GM23338 (cell line): ENCODE measurements at regions not wholly inside any gene's neighbourhood (a gene's known extent, or its start where the extent isn't known, plus 50 kb on each side); places are given as distances from the start of the nearest gene placed in this dataset.

Experiments
- ATAC-seq: fragments of 200-7000 bp; cut with Tn5 transposase; 3 replicates; pipeline ENCODE4 v1.9.1; 2020
- DNase-seq: peaks from one replicate; pipeline ENCODE4 v3.0.0-alpha.2; 2015; ENCODE audit warnings: low spot score
- H2AFZ ChIP-seq: fragments of 200-600 bp; sonication (generic); 2 replicates; pipeline ENCODE4 v1.8.0; 2016; ENCODE audit warnings: antibody characterized with exemption, mild to moderate bottlenecking, moderate library complexity
- H3F3A ChIP-seq: fragments of 200-600 bp; sonication (generic); replicated peaks from 2 replicates; pipeline ENCODE4 v1.8.0; 2017; ENCODE audit warnings: antibody characterized with exemption, mixed run types, low read depth
- H3K27ac ChIP-seq: fragments of 200-600 bp; sonication (generic); 2 replicates; pipeline ENCODE4 v1.6.1; 2016; ENCODE audit warnings: low read depth
- H3K27me3 ChIP-seq: fragments of 200-600 bp; sonication (generic); 2 replicates; pipeline ENCODE4 v1.8.0; 2016; ENCODE audit warnings: mild to moderate bottlenecking, mixed run types, moderate library complexity; ENCODE audit not compliant: insufficient read depth
- H3K36me3 ChIP-seq: fragments of 200-600 bp; sonication (generic); 2 replicates; pipeline ENCODE4 v1.8.0; 2016; ENCODE audit warnings: mild to moderate bottlenecking; ENCODE audit not compliant: insufficient read depth
- H3K4me1 ChIP-seq: fragments of 200-600 bp; sonication (generic); 2 replicates; pipeline ENCODE4 v1.8.0; 2016; ENCODE audit warnings: mild to moderate bottlenecking, moderate library complexity; ENCODE audit not compliant: insufficient read depth
- H3K4me2 ChIP-seq: fragments of 200-600 bp; sonication (generic); 2 replicates; pipeline ENCODE4 v1.7.1; 2017; ENCODE audit warnings: mixed run types
- H3K4me3 ChIP-seq: fragments of 200-600 bp; sonication (generic); 2 replicates; pipeline ENCODE4 v1.6.1; 2016; ENCODE audit warnings: mixed run types
- H3K79me2 ChIP-seq: fragments of 200-600 bp; sonication (generic); replicated peaks from 2 replicates; pipeline ENCODE4 v1.8.0; 2017; ENCODE audit warnings: mild to moderate bottlenecking; ENCODE audit not compliant: insufficient read depth
- H3K9me2 ChIP-seq: fragments of 200-600 bp; sonication (generic); 2 replicates; pipeline ENCODE4 v1.8.0; 2017; ENCODE audit not compliant: insufficient read depth
- H4K20me1 ChIP-seq: fragments of 200-600 bp; sonication (generic); replicated peaks from 2 replicates; pipeline ENCODE4 v1.8.0; 2017; ENCODE audit warnings: mild to moderate bottlenecking; ENCODE audit not compliant: insufficient read depth
- H3K27ac Mint-ChIP-seq: 2 replicates; pipeline ENCODE4 v1.8.0; 2020; ENCODE audit warnings: inconsistent platforms, mild to moderate bottlenecking, moderate library complexity, mixed read lengths
- H3K27me3 Mint-ChIP-seq: 3 replicates; pipeline ENCODE4 v1.8.0; 2022; ENCODE audit warnings: low read depth, mild to moderate bottlenecking, moderate library complexity, mixed read lengths, inconsistent platforms; ENCODE audit not compliant: insufficient read depth, poor library complexity
- H3K36me3 Mint-ChIP-seq: 3 replicates; pipeline ENCODE4 v1.8.0; 2021; ENCODE audit warnings: low read depth, mild to moderate bottlenecking, inconsistent platforms, moderate library complexity, mixed read lengths
- H3K4me1 Mint-ChIP-seq: 3 replicates; pipeline ENCODE4 v1.8.0; 2020; ENCODE audit warnings: mild to moderate bottlenecking, inconsistent platforms, mixed read lengths
- H3K4me3 Mint-ChIP-seq: 3 replicates; pipeline ENCODE4 v1.8.0; 2021; ENCODE audit warnings: moderate library complexity, mild to moderate bottlenecking, inconsistent platforms, mixed read lengths
- H3K9me3 Mint-ChIP-seq: 3 replicates; pipeline ENCODE4 v1.8.0; 2020; ENCODE audit warnings: moderate library complexity, mild to moderate bottlenecking, inconsistent platforms, mixed read lengths
- CREB1 ChIP-seq: fragments of 250-450 bp; sonication (Bioruptor Pico); IDR thresholded peaks from 2 replicates; pipeline ENCODE4 v1.5.0; 2020; ENCODE audit warnings: low read depth, mild to moderate bottlenecking, moderate library complexity
- EZH2 ChIP-seq: fragments of 200-600 bp; sonication (generic); IDR thresholded peaks from one replicate; pipeline ENCODE4 v1.8.0; 2017; ENCODE audit warnings: antibody characterized with exemption, mild to moderate bottlenecking, low read depth; ENCODE audit not compliant: unreplicated experiment
- EZH2phosphoT487 ChIP-seq: fragments of 200-600 bp; sonication (generic); IDR thresholded peaks from one replicate; pipeline ENCODE4 v1.8.1; 2018; ENCODE audit warnings: antibody characterized with exemption; ENCODE audit not compliant: unreplicated experiment
- JUNB ChIP-seq: IDR thresholded peaks from one replicate; pipeline ENCODE4 v1.6.1; 2016; ENCODE audit warnings: antibody characterized with exemption; ENCODE audit not compliant: unreplicated experiment
- NANOG ChIP-seq: IDR thresholded peaks from 2 replicates; pipeline ENCODE4 v1.6.1; 2016; ENCODE audit warnings: antibody characterized with exemption, borderline replicate concordance
- POLR2AphosphoS5 ChIP-seq: IDR thresholded peaks from 2 replicates; pipeline ENCODE4 v1.6.1; 2016; ENCODE audit warnings: antibody characterized with exemption, low read depth
- STAT1 ChIP-seq: IDR thresholded peaks from one replicate; pipeline ENCODE4 v1.6.1; 2016; ENCODE audit warnings: antibody characterized with exemption; ENCODE audit not compliant: unreplicated experiment
- ZNF114 ChIP-seq: fragments of 250-450 bp; sonication (Bioruptor Pico); IDR thresholded peaks from 2 replicates; pipeline ENCODE4 v1.5.0; 2020; ENCODE audit warnings: mild to moderate bottlenecking, moderate library complexity
- ZNF331 ChIP-seq: fragments of 250-450 bp; sonication (Bioruptor Pico); IDR thresholded peaks from 2 replicates; pipeline ENCODE4 v1.5.0; 2020; ENCODE audit warnings: low read depth, mild to moderate bottlenecking, moderate library complexity
- TF ChIP-seq, protein P1 (sequence below): IDR thresholded peaks from one replicate; pipeline ENCODE4 v1.6.1; 2018; ENCODE audit warnings: antibody characterized with exemption; ENCODE audit not compliant: unreplicated experiment
- TF ChIP-seq, protein P2 (sequence below): fragments of 250-450 bp; sonication (Bioruptor Pico); IDR thresholded peaks from 2 replicates; pipeline ENCODE4 v1.5.0; 2020; ENCODE audit warnings: mild to moderate bottlenecking, moderate library complexity
- TF ChIP-seq, protein P3 (sequence below), 2 experiments: fragments of 200-600 bp in 1 of 2; sonication (generic) in 1 of 2; conservative IDR thresholded peaks; 2 replicates each; pipeline versions ENCODE4 v1.5.1 to v1.6.1; 2016 to 2017; ENCODE audit warnings: antibody characterized with exemption in 2 of 2, low read depth in 2 of 2, mild to moderate bottlenecking in 2 of 2, moderate library complexity in 1 of 2
- TF ChIP-seq, protein P4 (sequence below): IDR thresholded peaks from 2 replicates; pipeline ENCODE4 v1.6.1; 2016; ENCODE audit warnings: antibody characterized with exemption

DNA sequence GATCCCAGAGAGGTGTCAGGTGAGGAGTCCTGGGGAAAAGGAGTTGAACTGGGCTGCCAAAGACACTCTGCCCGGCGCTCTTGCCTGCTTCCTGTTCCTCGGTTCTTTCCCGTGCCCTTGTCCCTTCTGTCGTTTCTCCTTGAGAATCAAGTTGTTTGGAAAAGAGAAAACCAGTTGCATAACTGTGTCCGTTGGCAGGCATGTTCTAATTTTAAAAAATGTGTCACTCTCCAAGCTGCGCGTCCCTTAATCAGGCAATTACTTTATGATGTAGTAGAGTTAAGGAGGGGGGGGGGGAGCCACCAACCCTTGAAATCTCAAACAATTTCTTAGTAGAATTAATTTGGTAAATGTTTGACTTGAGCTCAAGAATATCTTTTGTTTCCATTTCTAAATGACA is 105.9 kb upstream of the IGSF21 start:
- no peak for DNase-seq
- Histone ChIP-seq H3K27ac (no peak overlapping the region), H3K27me3 (no peaks in the 10 kb centered on the region), H3K9me2 (no peaks in the 10 kb centered on the region), H3K79me2 (no peaks in the 10 kb centered on the region), H4K20me1 (no peaks in the 10 kb centered on the region), H3K4me2 (no peak overlapping the region), H3K4me3 (no peak overlapping the region), H2AFZ (no peak overlapping the region), H3K36me3 (no peaks in the 10 kb centered on the region), H3F3A (no peaks in the 10 kb centered on the region), H3K4me1 (no peaks in the 10 kb centered on the region; the same call in 1 of the 2 replicates)
- no peaks in the 10 kb centered on the region for H3K9me3 Mint-ChIP-seq
- no peak overlapping the region for H3K4me3 Mint-ChIP-seq
- TF ChIP-seq EZH2phosphoT487 (no peak), POLR2AphosphoS5 (no peak), NANOG (no peak), JUNB (no peak), ZNF331 (no peak), CREB1 (CRISPR knock-in tag) (no peak), STAT1 (no peak), EZH2 (no peak), ZNF114 (CRISPR knock-in tag) (no peak)
- TF ChIP-seq, protein P1, sequence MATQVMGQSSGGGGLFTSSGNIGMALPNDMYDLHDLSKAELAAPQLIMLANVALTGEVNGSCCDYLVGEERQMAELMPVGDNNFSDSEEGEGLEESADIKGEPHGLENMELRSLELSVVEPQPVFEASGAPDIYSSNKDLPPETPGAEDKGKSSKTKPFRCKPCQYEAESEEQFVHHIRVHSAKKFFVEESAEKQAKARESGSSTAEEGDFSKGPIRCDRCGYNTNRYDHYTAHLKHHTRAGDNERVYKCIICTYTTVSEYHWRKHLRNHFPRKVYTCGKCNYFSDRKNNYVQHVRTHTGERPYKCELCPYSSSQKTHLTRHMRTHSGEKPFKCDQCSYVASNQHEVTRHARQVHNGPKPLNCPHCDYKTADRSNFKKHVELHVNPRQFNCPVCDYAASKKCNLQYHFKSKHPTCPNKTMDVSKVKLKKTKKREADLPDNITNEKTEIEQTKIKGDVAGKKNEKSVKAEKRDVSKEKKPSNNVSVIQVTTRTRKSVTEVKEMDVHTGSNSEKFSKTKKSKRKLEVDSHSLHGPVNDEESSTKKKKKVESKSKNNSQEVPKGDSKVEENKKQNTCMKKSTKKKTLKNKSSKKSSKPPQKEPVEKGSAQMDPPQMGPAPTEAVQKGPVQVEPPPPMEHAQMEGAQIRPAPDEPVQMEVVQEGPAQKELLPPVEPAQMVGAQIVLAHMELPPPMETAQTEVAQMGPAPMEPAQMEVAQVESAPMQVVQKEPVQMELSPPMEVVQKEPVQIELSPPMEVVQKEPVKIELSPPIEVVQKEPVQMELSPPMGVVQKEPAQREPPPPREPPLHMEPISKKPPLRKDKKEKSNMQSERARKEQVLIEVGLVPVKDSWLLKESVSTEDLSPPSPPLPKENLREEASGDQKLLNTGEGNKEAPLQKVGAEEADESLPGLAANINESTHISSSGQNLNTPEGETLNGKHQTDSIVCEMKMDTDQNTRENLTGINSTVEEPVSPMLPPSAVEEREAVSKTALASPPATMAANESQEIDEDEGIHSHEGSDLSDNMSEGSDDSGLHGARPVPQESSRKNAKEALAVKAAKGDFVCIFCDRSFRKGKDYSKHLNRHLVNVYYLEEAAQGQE: no peak
- TF ChIP-seq, protein P2, sequence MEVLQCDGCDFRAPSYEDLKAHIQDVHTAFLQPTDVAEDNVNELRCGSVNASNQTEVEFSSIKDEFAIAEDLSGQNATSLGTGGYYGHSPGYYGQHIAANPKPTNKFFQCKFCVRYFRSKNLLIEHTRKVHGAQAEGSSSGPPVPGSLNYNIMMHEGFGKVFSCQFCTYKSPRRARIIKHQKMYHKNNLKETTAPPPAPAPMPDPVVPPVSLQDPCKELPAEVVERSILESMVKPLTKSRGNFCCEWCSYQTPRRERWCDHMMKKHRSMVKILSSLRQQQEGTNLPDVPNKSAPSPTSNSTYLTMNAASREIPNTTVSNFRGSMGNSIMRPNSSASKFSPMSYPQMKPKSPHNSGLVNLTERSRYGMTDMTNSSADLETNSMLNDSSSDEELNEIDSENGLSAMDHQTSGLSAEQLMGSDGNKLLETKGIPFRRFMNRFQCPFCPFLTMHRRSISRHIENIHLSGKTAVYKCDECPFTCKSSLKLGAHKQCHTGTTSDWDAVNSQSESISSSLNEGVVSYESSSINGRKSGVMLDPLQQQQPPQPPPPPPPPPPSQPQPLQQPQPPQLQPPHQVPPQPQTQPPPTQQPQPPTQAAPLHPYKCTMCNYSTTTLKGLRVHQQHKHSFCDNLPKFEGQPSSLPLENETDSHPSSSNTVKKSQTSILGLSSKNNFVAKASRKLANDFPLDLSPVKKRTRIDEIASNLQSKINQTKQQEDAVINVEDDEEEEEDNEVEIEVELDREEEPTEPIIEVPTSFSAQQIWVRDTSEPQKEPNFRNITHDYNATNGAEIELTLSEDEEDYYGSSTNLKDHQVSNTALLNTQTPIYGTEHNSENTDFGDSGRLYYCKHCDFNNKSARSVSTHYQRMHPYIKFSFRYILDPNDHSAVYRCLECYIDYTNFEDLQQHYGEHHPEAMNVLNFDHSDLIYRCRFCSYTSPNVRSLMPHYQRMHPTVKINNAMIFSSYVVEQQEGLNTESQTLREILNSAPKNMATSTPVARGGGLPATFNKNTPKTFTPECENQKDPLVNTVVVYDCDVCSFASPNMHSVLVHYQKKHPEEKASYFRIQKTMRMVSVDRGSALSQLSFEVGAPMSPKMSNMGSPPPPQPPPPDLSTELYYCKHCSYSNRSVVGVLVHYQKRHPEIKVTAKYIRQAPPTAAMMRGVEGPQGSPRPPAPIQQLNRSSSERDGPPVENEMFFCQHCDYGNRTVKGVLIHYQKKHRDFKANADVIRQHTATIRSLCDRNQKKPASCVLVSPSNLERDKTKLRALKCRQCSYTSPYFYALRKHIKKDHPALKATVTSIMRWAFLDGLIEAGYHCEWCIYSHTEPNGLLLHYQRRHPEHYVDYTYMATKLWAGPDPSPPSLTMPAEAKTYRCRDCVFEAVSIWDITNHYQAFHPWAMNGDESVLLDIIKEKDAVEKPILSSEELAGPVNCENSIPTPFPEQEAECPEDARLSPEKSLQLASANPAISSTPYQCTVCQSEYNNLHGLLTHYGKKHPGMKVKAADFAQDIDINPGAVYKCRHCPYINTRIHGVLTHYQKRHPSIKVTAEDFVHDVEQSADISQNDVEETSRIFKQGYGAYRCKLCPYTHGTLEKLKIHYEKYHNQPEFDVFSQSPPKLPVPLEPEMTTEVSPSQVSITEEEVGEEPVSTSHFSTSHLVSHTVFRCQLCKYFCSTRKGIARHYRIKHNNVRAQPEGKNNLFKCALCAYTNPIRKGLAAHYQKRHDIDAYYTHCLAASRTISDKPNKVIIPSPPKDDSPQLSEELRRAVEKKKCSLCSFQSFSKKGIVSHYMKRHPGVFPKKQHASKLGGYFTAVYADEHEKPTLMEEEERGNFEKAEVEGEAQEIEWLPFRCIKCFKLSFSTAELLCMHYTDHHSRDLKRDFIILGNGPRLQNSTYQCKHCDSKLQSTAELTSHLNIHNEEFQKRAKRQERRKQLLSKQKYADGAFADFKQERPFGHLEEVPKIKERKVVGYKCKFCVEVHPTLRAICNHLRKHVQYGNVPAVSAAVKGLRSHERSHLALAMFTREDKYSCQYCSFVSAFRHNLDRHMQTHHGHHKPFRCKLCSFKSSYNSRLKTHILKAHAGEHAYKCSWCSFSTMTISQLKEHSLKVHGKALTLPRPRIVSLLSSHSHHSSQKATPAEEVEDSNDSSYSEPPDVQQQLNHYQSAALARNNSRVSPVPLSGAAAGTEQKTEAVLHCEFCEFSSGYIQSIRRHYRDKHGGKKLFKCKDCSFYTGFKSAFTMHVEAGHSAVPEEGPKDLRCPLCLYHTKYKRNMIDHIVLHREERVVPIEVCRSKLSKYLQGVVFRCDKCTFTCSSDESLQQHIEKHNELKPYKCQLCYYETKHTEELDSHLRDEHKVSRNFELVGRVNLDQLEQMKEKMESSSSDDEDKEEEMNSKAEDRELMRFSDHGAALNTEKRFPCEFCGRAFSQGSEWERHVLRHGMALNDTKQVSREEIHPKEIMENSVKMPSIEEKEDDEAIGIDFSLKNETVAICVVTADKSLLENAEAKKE: no peak
- TF ChIP-seq, protein P3, sequence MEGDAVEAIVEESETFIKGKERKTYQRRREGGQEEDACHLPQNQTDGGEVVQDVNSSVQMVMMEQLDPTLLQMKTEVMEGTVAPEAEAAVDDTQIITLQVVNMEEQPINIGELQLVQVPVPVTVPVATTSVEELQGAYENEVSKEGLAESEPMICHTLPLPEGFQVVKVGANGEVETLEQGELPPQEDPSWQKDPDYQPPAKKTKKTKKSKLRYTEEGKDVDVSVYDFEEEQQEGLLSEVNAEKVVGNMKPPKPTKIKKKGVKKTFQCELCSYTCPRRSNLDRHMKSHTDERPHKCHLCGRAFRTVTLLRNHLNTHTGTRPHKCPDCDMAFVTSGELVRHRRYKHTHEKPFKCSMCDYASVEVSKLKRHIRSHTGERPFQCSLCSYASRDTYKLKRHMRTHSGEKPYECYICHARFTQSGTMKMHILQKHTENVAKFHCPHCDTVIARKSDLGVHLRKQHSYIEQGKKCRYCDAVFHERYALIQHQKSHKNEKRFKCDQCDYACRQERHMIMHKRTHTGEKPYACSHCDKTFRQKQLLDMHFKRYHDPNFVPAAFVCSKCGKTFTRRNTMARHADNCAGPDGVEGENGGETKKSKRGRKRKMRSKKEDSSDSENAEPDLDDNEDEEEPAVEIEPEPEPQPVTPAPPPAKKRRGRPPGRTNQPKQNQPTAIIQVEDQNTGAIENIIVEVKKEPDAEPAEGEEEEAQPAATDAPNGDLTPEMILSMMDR (conservative IDR thresholded peaks at IDR 0.05; ENCODE audit: low read depth in 2 of 2): no peak
- TF ChIP-seq, protein P4, sequence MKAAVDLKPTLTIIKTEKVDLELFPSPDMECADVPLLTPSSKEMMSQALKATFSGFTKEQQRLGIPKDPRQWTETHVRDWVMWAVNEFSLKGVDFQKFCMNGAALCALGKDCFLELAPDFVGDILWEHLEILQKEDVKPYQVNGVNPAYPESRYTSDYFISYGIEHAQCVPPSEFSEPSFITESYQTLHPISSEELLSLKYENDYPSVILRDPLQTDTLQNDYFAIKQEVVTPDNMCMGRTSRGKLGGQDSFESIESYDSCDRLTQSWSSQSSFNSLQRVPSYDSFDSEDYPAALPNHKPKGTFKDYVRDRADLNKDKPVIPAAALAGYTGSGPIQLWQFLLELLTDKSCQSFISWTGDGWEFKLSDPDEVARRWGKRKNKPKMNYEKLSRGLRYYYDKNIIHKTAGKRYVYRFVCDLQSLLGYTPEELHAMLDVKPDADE: no peak
- H3K27ac Mint-ChIP-seq: no peak overlapping the region
- no peaks in the 10 kb centered on the region for H3K36me3 Mint-ChIP-seq
- no peak for ATAC-seq
- peaks cover 12% of the 10 kb centered on the region for H3K27me3 Mint-ChIP-seq
- peaks cover 11% of the 10 kb centered on the region for H3K4me1 Mint-ChIP-seq
